ENCODE measurements at regions not wholly inside any gene's neighbourhood (a gene's known extent, or its start where the extent isn't known, plus 50 kb on each side); places are given as distances from the start of the nearest gene placed in this dataset.

DNA sequence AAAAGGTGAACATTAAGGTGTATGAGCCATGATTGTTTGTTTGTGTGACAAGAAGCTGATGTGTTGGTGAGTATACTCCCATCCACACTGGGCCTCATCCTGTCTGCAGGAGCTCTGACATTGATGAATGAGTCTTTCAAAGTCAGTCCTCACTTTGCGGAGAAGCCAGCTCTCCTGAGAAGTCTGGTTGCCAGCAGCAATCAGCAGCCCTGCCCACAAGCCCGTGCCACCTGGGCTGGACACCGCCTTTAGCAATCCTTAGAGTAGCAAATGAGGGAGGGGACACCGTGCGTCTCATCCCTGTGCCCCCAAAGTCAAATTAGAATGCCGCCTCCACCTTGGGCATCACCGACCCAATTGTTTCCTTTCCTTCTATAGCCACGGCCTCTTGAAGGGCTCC lies 174.8 kb upstream of the NECTIN1 start:
- TF ChIP-seq, protein P1, sequence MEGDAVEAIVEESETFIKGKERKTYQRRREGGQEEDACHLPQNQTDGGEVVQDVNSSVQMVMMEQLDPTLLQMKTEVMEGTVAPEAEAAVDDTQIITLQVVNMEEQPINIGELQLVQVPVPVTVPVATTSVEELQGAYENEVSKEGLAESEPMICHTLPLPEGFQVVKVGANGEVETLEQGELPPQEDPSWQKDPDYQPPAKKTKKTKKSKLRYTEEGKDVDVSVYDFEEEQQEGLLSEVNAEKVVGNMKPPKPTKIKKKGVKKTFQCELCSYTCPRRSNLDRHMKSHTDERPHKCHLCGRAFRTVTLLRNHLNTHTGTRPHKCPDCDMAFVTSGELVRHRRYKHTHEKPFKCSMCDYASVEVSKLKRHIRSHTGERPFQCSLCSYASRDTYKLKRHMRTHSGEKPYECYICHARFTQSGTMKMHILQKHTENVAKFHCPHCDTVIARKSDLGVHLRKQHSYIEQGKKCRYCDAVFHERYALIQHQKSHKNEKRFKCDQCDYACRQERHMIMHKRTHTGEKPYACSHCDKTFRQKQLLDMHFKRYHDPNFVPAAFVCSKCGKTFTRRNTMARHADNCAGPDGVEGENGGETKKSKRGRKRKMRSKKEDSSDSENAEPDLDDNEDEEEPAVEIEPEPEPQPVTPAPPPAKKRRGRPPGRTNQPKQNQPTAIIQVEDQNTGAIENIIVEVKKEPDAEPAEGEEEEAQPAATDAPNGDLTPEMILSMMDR (conservative IDR thresholded peaks at IDR 0.05; ENCODE audit: low read length): no peak
- TF ChIP-seq EZH2phosphoT487 (IDR thresholded peaks at IDR 0.05; ENCODE audit: borderline replicate concordance): no peak

Measured in Loucy (cell line).